22Rv1 (cell line): ENCODE measurements at regions not wholly inside any gene's neighbourhood (a gene's known extent, or its start where the extent isn't known, plus 50 kb on each side); places are given as distances from the start of the nearest gene placed in this dataset.

Source experiments
- ZFX ChIP-seq: fragments of 450-650 bp; IDR thresholded peaks from 2 replicates; pipeline ENCODE4 v1.6.1; 2017; ENCODE audit warnings: antibody characterized with exemption, borderline replicate concordance
- TF ChIP-seq, protein P1 (sequence below): fragments of 450-650 bp; IDR thresholded peaks from 2 replicates; pipeline ENCODE4 v1.5.1; 2017; ENCODE audit warnings: mild to moderate bottlenecking

DNA sequence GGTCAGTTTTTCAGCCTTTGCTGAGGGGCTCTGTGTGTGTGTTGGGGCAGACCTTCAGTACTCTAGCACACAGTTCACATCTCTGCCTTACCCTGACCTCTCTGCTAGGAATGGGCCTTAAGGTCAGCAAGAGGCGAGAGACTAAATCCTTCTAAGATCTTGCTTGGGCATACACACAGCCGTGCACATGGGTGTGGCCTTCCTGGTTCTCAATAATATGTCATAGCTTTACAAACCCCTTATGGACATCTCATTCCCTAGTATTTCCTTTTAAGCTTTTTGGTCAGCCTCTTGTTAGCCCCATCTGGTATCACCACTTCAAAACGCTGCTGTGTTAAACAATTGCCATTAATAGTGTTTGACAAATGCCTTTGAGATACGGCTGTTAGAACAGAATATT is 69.4 kb upstream of the SPATA13 start:
- TF ChIP-seq, protein P1, sequence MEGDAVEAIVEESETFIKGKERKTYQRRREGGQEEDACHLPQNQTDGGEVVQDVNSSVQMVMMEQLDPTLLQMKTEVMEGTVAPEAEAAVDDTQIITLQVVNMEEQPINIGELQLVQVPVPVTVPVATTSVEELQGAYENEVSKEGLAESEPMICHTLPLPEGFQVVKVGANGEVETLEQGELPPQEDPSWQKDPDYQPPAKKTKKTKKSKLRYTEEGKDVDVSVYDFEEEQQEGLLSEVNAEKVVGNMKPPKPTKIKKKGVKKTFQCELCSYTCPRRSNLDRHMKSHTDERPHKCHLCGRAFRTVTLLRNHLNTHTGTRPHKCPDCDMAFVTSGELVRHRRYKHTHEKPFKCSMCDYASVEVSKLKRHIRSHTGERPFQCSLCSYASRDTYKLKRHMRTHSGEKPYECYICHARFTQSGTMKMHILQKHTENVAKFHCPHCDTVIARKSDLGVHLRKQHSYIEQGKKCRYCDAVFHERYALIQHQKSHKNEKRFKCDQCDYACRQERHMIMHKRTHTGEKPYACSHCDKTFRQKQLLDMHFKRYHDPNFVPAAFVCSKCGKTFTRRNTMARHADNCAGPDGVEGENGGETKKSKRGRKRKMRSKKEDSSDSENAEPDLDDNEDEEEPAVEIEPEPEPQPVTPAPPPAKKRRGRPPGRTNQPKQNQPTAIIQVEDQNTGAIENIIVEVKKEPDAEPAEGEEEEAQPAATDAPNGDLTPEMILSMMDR = no peak
- no peak for TF ChIP-seq ZFX
